Activated T-cell treated with anti-CD3 and anti-CD28 coated beads for 4 hours (primary cell): ENCODE measurements at regions not wholly inside any gene's neighbourhood (a gene's known extent, or its start where the extent isn't known, plus 50 kb on each side); places are given as distances from the start of the nearest gene placed in this dataset.
"Not testable (repeated sequence)": the region's sequence is repeated elsewhere in the genome, so short reads cannot be mapped to it uniquely, and the experiment has no call there.

ENCODE experiments used
- DNase-seq: peaks from one replicate; pipeline ENCODE4 v3.0.0-alpha.2; 2020

DNA sequence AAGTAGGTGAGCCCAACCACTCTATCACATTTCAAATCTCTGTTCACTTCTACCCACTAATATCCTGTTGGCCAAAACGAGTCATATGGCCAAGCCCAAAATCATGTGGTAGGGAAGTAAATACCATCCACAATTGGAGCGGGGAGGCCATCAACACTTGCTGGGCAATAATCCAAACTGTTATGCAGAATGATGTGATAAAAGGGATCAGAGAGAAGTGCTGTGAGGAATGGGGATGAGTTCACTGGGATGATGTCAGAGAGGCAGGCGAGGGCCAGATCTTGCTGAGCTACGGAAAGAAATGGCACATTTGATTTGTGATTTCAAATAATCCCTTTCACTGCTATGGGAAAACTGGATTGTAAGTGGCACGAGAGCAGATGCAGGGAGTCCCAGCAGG is 188.4 kb downstream of the NPIPA8 start:
- not testable (repeated sequence) for DNase-seq

- DNase-seq: not testable (repeated sequence)
Observed at GRCh38 chr16:18146601-18147142, 189.9 kb downstream of the NPIPA8 start.

GRCh38 chr16:18142066-18142465 is 194.5 kb downstream of the NPIPA8 start:
- not testable (repeated sequence) for DNase-seq

- not testable (repeated sequence) for DNase-seq
Observed at GRCh38 chr16:18136288-18136687, 200.2 kb downstream of the NPIPA8 start.

- not testable (repeated sequence) for DNase-seq
Observed at GRCh38 chr16:18135024-18135423, 201.5 kb downstream of the NPIPA8 start.

DNA sequence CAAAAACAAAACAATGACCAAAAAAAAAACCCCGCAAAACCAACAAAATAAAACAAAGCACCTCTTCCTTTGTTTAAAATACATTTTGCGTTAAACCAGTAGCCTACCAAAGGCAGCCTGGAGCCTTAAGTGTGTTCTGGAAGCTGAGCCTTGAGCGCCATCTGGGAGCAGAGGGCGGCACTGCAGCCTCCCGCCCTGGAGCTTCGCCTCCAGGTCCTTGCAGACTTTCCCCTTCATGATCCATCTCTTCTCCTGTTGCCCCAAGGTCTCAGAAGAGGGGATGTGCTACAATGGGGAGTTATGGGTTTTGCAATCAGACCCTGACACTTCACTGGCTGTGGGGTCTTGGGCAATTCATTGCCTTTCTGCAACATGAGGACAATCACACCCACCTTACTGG is 204.9 kb downstream of the NPIPA8 start:
- not testable (repeated sequence) for DNase-seq

DNA sequence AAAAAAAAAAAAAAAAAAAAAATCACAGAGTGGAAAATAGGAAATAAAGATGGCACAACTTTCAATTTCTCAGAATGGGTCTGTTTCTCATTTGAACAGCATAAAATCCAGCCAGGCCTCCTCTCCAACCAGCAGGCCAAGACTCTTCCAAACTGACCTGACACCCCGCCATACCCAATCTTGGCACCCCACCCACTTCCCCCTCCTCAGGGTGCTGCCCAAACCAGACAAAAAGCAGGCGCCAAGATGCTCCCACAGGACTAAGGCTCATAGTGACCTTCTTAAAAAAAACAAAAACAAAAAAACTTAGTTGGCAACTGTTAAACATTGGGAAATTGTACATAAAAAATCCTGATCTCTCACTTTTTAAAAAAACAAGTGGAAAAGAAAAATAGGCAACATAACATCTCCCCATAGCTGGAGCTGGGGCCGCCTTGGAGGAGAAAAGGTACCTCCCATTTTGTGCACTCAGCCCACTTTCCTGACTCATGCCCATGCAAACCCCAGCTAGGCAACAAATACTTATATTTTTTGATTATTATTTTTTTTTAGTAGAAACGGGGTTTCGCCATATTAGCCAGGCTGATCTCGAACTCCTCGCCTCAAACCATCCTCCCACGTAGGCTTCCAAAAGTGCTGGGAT is 205.9 kb downstream of the NPIPA8 start:
- DNase-seq: not testable (repeated sequence)

DNA sequence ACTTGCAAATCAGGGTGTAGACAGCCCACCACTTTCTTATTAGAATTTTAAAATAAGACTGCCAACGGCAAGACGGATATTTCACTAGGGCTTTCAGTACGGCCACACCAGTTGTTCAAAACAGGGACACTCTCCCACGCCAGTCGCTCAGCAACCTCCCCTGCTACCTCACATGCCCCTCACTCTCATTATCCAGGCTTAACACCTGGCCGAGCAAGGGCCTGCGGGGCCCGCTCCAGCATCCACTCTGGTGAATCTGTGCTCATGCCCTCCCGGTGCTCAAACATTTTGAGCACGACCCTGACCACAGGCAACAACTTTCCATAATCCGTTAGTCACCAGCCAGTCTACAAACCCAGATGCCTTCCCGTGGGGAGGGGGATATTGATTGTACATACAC is 209.5 kb downstream of the NPIPA8 start:
- DNase-seq: not testable (repeated sequence)

GRCh38 chr16:18119092-18119491 is 217.4 kb downstream of the NPIPA8 start:
- not testable (repeated sequence) for DNase-seq

GRCh38 chr16:18118684-18119083 is 217.9 kb downstream of the NPIPA8 start:
- DNase-seq: not testable (repeated sequence)

DNA sequence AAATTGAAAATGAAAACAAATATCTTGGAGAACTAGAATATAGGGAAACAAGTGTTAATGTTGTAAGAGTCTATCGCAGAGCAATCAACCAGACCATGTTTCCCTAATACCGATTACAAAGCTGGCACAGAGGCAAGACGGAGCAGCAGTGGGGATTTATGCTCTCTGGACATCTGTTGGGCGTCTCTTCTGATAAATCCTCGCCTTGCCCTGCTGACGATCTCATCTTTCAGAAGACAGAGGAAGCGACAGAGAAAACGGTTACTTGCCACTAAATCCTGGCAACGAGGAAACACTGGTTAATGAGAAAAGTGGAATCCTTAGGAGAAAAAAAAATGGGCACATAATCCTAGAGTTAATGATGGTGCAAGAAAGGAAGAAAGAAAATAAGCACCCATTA is 218.5 kb downstream of the NPIPA8 start:
- not testable (repeated sequence) for DNase-seq

- not testable (repeated sequence) for DNase-seq
Observed at GRCh38 chr16:18104412-18104811, 232.1 kb downstream of the NPIPA8 start.

GRCh38 chr16:18101077-18101476 is 235.5 kb downstream of the NPIPA8 start:
- DNase-seq: not testable (repeated sequence)

DNA sequence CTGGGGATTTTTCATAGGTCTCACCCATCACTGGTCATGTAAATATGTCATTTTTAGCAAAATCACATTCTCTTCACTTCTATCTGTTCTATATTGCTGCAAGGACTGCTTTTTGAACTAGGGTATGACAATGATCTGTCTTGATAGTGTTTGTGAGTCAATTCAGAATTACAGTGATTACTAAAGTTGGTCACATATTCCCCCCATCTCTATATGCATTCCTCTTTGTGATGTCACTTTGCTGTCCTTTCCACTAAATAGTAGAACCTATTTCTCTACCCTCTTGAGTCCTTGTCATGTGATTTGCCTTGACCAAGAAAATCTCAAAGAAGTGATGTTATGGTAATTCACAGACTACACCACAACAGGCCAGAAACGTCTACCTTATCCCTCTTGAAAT is 243.9 kb downstream of the NPIPA8 start:
- DNase-seq: not testable (repeated sequence)

GRCh38 chr16:18080658-18081363 is 255.7 kb downstream of the NPIPA8 start:
- not testable (repeated sequence) for DNase-seq

GRCh38 chr16:18077910-18078309 is 258.6 kb downstream of the NPIPA8 start:
- not testable (repeated sequence) for DNase-seq

DNA sequence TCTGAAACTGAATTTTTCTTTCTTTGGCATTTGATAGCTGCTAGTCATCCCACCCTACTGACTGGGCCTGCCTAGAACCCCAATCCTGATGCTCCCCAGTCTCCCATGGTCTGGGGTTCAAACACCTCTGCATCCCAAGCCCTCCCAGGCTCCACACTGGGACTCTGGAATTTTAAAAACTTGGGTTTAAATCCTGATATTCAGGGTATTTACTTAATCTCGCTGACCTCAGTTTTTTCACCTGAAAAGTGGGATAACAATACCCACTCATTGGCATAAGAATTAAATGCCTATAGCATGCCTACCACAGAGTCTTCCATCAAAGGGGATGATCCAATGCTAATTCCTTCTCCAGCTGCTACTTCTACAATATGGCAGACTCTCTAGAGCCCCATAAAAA is 264.4 kb downstream of the NPIPA8 start:
- DNase-seq: no peak

DNA sequence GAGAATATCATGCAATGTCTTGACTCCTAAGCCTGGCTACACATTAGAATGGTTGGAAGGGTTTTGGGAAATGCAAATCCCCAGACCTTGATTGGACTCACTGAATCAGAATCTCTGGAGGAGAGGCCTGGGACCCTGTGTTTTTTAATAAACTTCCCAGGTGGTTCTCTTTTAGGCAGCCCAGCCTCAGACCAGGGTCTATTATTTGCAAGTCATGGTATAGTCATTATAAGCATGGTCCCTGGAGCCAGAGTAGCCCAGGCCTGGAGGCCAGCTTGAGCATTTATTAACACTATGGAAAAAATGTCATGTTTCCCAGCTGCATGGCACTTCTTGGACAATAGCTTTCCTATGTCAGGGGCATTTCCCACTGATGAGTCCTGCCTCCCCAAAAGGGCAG is 266.9 kb downstream of the NPIPA8 start:
- no peak for DNase-seq

GRCh38 chr16:18068477-18068876 is 268.1 kb downstream of the NPIPA8 start:
- DNase-seq: no peak

DNA sequence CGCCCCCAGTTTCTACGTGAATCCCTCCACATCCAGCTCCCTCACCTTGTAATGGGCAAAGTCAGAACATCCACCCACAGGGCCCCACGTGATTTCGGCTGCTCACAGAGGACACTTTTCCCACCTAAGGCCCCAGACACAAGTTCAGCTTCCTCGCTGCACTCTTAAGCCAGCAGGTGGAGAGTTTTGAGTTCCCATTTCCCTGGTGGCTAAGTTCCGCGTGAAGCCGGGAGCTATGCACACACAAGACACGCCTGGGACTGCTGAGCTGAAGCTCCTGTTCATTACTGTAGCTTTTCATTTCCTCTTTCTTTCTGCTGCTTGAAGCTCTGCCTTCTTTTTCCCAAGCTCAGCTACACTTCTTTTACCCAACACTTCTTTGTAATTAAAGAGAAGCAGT is 273.8 kb downstream of the NPIPA8 start:
- no peak for DNase-seq

DNA sequence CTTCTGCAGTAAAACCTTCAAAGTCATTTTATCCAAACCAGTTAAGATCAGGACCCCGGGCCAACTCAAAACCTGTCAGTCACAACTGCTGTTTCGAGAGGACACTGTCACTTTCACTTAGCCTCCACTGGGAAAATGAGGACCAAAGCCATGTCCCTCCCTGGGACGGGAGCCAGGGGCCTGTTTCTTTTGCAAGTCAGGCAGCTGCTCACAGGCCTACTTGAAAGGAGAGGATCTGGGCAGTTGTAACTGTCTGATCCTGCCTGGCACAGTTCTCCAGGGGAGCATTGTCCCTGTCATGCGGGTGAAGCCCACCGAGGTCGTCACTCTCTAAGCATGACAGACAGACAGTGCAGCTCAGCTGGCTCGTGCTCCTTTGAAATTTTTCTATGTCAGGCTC is 276.2 kb downstream of the NPIPA8 start:
- no peak for DNase-seq

GRCh38 chr16:18059577-18059976 is 277.0 kb downstream of the NPIPA8 start:
- DNase-seq: no peak

- DNase-seq: no peak
Observed at GRCh38 chr16:18059089-18059488, 277.4 kb downstream of the NPIPA8 start.

- no peak for DNase-seq
Observed at GRCh38 chr16:18055411-18055916, 281.1 kb downstream of the NPIPA8 start.
